Endometrial microvascular endothelial cells (primary cell): ENCODE measurements at regions not wholly inside any gene's neighbourhood (a gene's known extent, or its start where the extent isn't known, plus 50 kb on each side); places are given as distances from the start of the nearest gene placed in this dataset.

Experiments used
- in situ Hi-C: cut with HindIII; loops from 2 replicates; pipeline ENCODE4 v1.10.0; 2017; ENCODE audit warnings: low sequenced_read_pairs, low pct_unique_long_range_greater_than_20kb; ENCODE audit errors: inconsistent ontology term

- in situ Hi-C loops, result no loop called here
Measured at GRCh38 chr5:39486361-39486760, 61.6 kb upstream of the DAB2 start.

- in situ Hi-C loops, result no loop called here
Measured at GRCh38 chr5:39485079-39485478, 60.3 kb upstream of the DAB2 start.

DNA sequence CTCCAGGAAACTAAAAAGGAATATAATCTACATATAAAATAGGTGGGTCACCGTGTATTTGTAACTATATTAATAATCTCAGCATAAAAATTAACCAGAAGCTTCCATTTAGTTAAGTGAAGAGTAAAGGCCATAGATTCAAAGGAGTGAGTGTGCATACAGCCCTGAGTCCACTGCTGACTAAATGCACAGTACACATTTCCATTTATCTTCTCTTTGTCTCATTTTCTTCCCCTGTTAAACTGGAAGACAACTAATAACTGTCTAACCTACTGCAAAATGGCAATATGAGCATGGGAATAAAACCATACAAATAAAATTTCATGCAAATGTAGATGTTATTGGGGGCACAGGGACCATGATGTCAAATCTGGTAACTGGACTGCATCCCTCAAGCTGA lies 59.9 kb upstream of the DAB2 start:
- in situ Hi-C loops, result no loop called here

- in situ Hi-C loops, result no loop called here
Measured at GRCh38 chr5:39482098-39482497, 57.3 kb upstream of the DAB2 start.

DNA sequence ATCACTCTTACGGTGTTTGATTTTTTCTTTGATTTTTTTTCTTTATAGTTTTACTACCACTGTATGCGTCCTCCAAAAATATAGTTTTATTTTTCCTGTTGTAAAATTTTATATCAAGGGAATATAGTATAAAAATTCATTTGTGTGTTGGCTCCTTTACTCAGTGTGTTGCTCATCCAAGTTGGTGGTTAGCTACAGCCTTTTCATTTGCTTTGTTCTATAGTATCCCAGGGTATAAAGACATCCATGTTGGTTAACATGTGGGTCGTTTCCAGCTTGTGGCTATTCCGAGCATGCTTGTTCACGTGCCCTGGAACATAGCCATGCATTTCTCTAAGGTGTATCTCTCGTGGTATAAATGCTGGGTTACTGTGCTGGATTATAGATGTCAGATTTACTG lies 54.8 kb upstream of the DAB2 start:
- in situ Hi-C loops, result no loop called here

GRCh38 chr5:39478863-39479262 lies 54.1 kb upstream of the DAB2 start:
- in situ Hi-C loops, result no loop called here

GRCh38 chr5:39476843-39477220 lies 52.1 kb upstream of the DAB2 start:
- in situ Hi-C loops, result no loop called here

DNA sequence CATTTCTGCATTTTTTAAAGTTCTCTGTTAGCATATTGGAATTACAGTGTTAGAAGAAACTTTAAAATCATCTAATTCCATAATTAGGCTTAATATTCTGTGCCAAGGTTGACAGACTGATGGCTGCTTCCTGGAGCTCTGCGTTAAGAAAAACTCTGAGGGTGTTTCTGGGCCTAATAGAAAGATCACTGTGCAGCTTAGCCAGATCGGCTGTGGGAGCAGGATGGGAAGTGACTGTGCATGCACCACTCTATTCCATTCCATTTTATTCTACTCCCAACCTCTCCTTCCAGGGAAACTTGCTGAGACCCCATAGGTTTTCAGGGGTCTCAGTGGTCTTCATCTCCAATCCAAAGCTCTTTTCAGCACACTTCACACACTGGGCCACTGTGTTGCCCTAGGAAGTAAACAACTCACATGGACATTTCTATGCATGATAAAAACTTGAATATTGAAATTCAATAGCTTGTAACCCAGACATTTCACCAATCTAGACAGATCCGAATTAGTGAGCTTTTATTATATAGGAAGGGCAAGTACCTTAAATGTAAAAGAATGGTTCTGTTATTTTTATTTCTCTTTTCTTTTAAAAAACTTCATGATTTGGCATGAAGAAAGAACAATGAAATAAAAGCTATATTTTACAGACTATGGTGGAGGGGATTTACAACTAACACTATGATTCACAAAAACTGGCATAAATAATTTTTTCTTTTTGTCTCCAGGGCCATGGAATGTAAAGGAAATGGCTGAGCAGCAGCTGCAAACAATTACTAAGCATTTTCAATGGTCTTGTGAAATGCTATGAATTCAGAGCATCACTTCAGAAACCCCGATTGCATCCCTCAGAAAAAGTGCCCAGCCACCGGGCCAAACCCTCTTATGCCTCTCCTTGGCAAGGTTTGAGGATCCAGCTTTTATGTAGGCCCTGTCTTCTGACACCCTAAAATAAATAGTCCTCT lies 51.4 kb upstream of the DAB2 start:
- in situ Hi-C loops, result no loop called here

- in situ Hi-C loops, result no loop called here
Measured at GRCh38 chr5:39475159-39475571, 50.4 kb upstream of the DAB2 start.
